HepG2 (cell line): ENCODE measurements at regions not wholly inside any gene's neighbourhood (a gene's known extent, or its start where the extent isn't known, plus 50 kb on each side); places are given as distances from the start of the nearest gene placed in this dataset.

Experiments used
- ATAC-seq: fragments of 200-7000 bp; cut with Tn5 transposase; 3 replicates; pipeline ENCODE4 v1.9.1; 2020; ENCODE audit warnings: mild to moderate bottlenecking, moderate library complexity
- BruUV-seq: library from RNA; stranded (reverse); fragments of 400-500 nt; replicated peaks from 2 replicates; lab custom pipeline; 2021; lab: Mats Ljungman, UMichigan
- CTCF ChIA-PET: fragments of 300-600 bp; formaldehyde crosslinking; extraction: SDS; loops from one replicate; lab custom pipeline; 2021; ENCODE audit warnings: low total read pairs, inconsistent platforms, low intra/inter-chr PET ratio; lab: Yijun Ruan, JAX
- POLR2A ChIA-PET: fragments of 350-600 bp; sonication (Branson Sonifier 250); formaldehyde crosslinking; loops from one replicate; lab custom pipeline; 2020; ENCODE audit warnings: antibody characterized with exemption, inconsistent platforms; lab: Yijun Ruan, JAX
- DNase-seq: peaks from one replicate; pipeline ENCODE4 v3.0.0-alpha.2; 2015; ENCODE audit warnings: low spot score
- FAIRE-seq: peaks from 3 replicates; lab custom pipeline; 2011; peaks lifted over from hg19 to GRCh38; lab: Jason Lieb, UNC
- H2AFZ ChIP-seq: one replicate; pipeline ENCODE4 v1.6.1; 2011; ENCODE audit warnings: low read length, inconsistent platforms
- H3K27ac ChIP-seq: fragments of 300-600 bp; 3 replicates; pipeline ENCODE4 v1.8.0; 2011; ENCODE audit warnings: mixed run types, mild to moderate bottlenecking, mixed read lengths, low read length, inconsistent platforms; ENCODE audit not compliant: insufficient read depth; ENCODE audit errors: extremely low read length
- H3K27me3 ChIP-seq, 2 experiments: fragments of 200-600 bp in 1 of 2; 2 replicates in 1 of 2; 3 replicates in 1 of 2; pipeline versions ENCODE4 v1.6.0 to v1.8.0; 2011; ENCODE audit warnings: low read length in 2 of 2, mild to moderate bottlenecking in 2 of 2, moderate library complexity in 2 of 2, inconsistent platforms in 1 of 2; ENCODE audit not compliant: insufficient read depth in 2 of 2, control insufficient read depth in 1 of 2
- H3K36me3 ChIP-seq, 2 experiments: fragments of 200-600 bp in 1 of 2; replicated peaks in 1 of 2; 2 replicates in 1 of 2; 3 replicates in 1 of 2; pipeline versions ENCODE4 v1.5.1 to v1.8.0; 2011; ENCODE audit warnings: low read length in 2 of 2, inconsistent platforms in 1 of 2; ENCODE audit not compliant: insufficient read depth in 2 of 2, control insufficient read depth in 1 of 2
- H3K4me1 ChIP-seq: 2 replicates; pipeline ENCODE4 v1.5.1; 2012; ENCODE audit warnings: low read length, inconsistent platforms; ENCODE audit not compliant: insufficient read depth
- H3K4me2 ChIP-seq: 2 replicates; pipeline ENCODE4 v1.6.0; 2011; ENCODE audit warnings: low read depth, low read length, inconsistent platforms
- H3K4me3 ChIP-seq, 3 experiments: fragments of 200-600 bp in 1 of 3; sonication (generic), shearing (Covaris generic) in 1 of 3; replicated peaks in 1 of 3; 2 replicates each; pipeline ENCODE4 v1.5.1; 2011 to 2016; ENCODE audit warnings: low read length in 3 of 3, inconsistent platforms in 2 of 3, low read depth in 2 of 3, mild to moderate bottlenecking in 2 of 3, control low read depth in 1 of 3, mixed read lengths in 1 of 3; ENCODE audit not compliant: insufficient read depth in 1 of 3
- H3K79me2 ChIP-seq: one replicate; pipeline ENCODE4 v1.6.1; 2011; ENCODE audit warnings: low read length, inconsistent platforms; ENCODE audit not compliant: insufficient read depth
- H3K9ac ChIP-seq: 2 replicates; pipeline ENCODE4 v1.6.0; 2011; ENCODE audit warnings: mild to moderate bottlenecking, low read depth, low read length, inconsistent platforms; ENCODE audit not compliant: insufficient read depth
- H3K9me3 ChIP-seq: 2 replicates; pipeline ENCODE4 v1.5.1; 2012; ENCODE audit warnings: mild to moderate bottlenecking, low read length
- H4K20me1 ChIP-seq: 2 replicates; pipeline ENCODE4 v1.6.0; 2011; ENCODE audit warnings: inconsistent platforms, mild to moderate bottlenecking, low read length, moderate library complexity; ENCODE audit not compliant: insufficient read depth
- ATRX ChIP-seq: sonication (generic); formaldehyde crosslinking; IDR thresholded peaks from 2 replicates; pipeline ENCODE4 v1.4.0; 2020; ENCODE audit warnings: missing genetic modification reagents, borderline replicate concordance
- BCL6 ChIP-seq: IDR thresholded peaks from 2 replicates; pipeline ENCODE4 v1.6.1; 2016; ENCODE audit warnings: missing genetic modification reagents, missing compliant biosample characterization
- GATA4 ChIP-seq: sonication (generic); IDR thresholded peaks from 2 replicates; pipeline ENCODE4 v1.6.1; 2016; ENCODE audit warnings: antibody characterized with exemption, low read depth, borderline replicate concordance
- HOXA5 ChIP-seq: sonication (generic); formaldehyde crosslinking; IDR thresholded peaks from 2 replicates; pipeline ENCODE4 v1.4.0; 2020; ENCODE audit warnings: missing genetic modification reagents
- MED8 ChIP-seq: sonication (generic); formaldehyde crosslinking; IDR thresholded peaks from 2 replicates; pipeline ENCODE4 v1.8.1; 2023; ENCODE audit warnings: mild to moderate bottlenecking, missing genetic modification reagents; ENCODE audit not compliant: insufficient replicate concordance
- PHF5A ChIP-seq: IDR thresholded peaks from one replicate; pipeline ENCODE4 v1.6.1; 2018; ENCODE audit warnings: low read depth, missing genetic modification reagents; ENCODE audit not compliant: unreplicated experiment
- SKIL ChIP-seq: sonication (generic); formaldehyde crosslinking; IDR thresholded peaks from 2 replicates; pipeline ENCODE4 v1.8.0; 2022; ENCODE audit warnings: missing genetic modification reagents, mild to moderate bottlenecking, moderate library complexity, borderline replicate concordance
- YY1 ChIP-seq: IDR thresholded peaks from 2 replicates; pipeline ENCODE4 v1.6.1; 2011; ENCODE audit warnings: low read length, low read depth, moderate library complexity, mild to moderate bottlenecking; ENCODE audit not compliant: insufficient read depth, insufficient replicate concordance
- ZBTB1 ChIP-seq: sonication (generic); formaldehyde crosslinking; IDR thresholded peaks from 2 replicates; pipeline ENCODE4 v1.4.0; 2020; ENCODE audit warnings: missing genetic modification reagents, borderline replicate concordance
- ZBTB43 ChIP-seq: sonication (generic); formaldehyde crosslinking; conservative IDR thresholded peaks from 2 replicates; pipeline ENCODE4 v1.4.0; 2020; ENCODE audit warnings: missing genetic modification reagents
- ZBTB7A ChIP-seq: sonication (generic); formaldehyde crosslinking; IDR thresholded peaks from 2 replicates; pipeline ENCODE4 v1.8.0; 2022; ENCODE audit warnings: mild to moderate bottlenecking, missing genetic modification reagents
- ZNF143 ChIP-seq: sonication (generic); formaldehyde crosslinking; IDR thresholded peaks from 2 replicates; pipeline ENCODE4 v1.4.0; 2020; ENCODE audit warnings: missing genetic modification reagents
- ZNF484 ChIP-seq: sonication (generic); formaldehyde crosslinking; IDR thresholded peaks from 2 replicates; pipeline ENCODE4 v1.5.1; 2020; ENCODE audit warnings: mild to moderate bottlenecking, low read depth, missing genetic modification reagents, borderline replicate concordance
- ZNF558 ChIP-seq: sonication (generic); formaldehyde crosslinking; IDR thresholded peaks from 2 replicates; pipeline ENCODE4 v1.9.0; 2022; ENCODE audit warnings: mild to moderate bottlenecking, missing genetic modification reagents, borderline replicate concordance
- WGBS: methylation state at CpG from one replicate; pipeline ENCODE4 v1.1.6; 2017; ENCODE audit warnings: low lambda C conversion rate; 5-methylcytosine and 5-hydroxymethylcytosine counted together
- in situ Hi-C: cut with HindIII; loops from 2 replicates; pipeline ENCODE4 v1.10.0; 2017; ENCODE audit warnings: low pct_unique_long_range_greater_than_20kb; ENCODE audit not compliant: extremely low pct_ligation_motif_present
- intact Hi-C: fragments of 100-400 bp; cut with micrococcal nuclease; formaldehyde crosslinking; loops from one replicate; pipeline ENCODE4 v1.10.0; 2022; ENCODE audit not compliant: unreplicated experiment
- TF ChIP-seq, protein P1 (sequence below): sonication (generic); formaldehyde crosslinking; IDR thresholded peaks from 2 replicates; pipeline ENCODE4 v1.5.1; 2020; ENCODE audit warnings: mild to moderate bottlenecking, missing genetic modification reagents
- TF ChIP-seq, protein P2 (sequence below): sonication (generic); formaldehyde crosslinking; IDR thresholded peaks from 2 replicates; pipeline ENCODE4 v1.5.0; 2020; ENCODE audit warnings: missing genetic modification reagents

GRCh38 chr11:31875866-31876560 lies 64.9 kb upstream of the PAX6 start:
- Histone ChIP-seq H3K27me3 (0 out of 5 replicates have a peak, but pooled peaks cover 1 to 27% of the 10 kb centered on the region in 2 experiments), H3K36me3 (no peaks in the 10 kb centered on the region), H2AFZ (no peak overlapping the region), H3K79me2 (no peaks in the 10 kb centered on the region), H3K4me3 (no peak overlapping the region), H3K4me2 (no peak overlapping the region), H3K9ac (no peak overlapping the region), H3K9me3 (no peaks in the 10 kb centered on the region), H4K20me1 (no peaks in the 10 kb centered on the region), H3K4me1 (no peaks in the 10 kb centered on the region), H3K27ac (no peak overlapping the region)
- in situ Hi-C loops: loop anchor here (10.0 kb wide), 2 partner anchors 231 to 631 kb away; no protein-coding TSS in a partner anchor
- FAIRE-seq: no peak
- TF ChIP-seq MED8 (CRISPR knock-in tag) (no peak), ZBTB43 (CRISPR knock-in tag) (no peak), ATRX (CRISPR knock-in tag) (no peak), PHF5A (CRISPR knock-in tag) (no peak), YY1 (no peak), ZNF558 (CRISPR knock-in tag) (no peak), ZBTB7A (no peak), ZNF143 (no peak), HOXA5 (no peak), ZNF484 (CRISPR knock-in tag) (no peak), BCL6 (no peak), SKIL (no peak), GATA4 (no peak), ZBTB1 (no peak)
- TF ChIP-seq, protein P1, sequence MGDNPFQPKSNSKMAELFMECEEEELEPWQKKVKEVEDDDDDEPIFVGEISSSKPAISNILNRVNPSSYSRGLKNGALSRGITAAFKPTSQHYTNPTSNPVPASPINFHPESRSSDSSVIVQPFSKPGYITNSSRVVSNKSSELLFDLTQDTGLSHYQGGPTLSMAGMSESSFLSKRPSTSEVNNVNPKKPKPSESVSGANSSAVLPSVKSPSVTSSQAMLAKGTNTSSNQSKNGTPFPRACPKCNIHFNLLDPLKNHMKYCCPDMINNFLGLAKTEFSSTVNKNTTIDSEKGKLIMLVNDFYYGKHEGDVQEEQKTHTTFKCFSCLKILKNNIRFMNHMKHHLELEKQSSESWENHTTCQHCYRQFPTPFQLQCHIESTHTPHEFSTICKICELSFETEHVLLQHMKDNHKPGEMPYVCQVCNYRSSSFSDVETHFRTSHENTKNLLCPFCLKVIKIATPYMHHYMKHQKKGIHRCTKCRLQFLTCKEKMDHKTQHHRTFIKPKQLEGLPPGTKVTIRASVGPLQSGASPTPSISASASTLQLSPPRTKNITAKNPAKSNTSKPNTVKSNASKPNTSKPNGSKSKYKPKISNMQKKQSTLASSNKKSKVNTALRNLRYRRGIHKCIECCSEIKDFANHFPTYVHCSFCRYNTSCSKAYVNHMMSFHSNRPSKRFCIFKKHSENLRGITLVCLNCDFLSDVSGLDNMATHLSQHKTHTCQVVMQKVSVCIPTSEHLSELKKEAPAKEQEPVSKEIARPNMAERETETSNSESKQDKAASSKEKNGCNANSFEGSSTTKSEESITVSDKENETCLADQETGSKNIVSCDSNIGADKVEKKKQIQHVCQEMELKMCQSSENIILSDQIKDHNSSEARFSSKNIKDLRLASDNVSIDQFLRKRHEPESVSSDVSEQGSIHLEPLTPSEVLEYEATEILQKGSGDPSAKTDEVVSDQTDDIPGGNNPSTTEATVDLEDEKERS (CRISPR knock-in tag): no peak
- TF ChIP-seq, protein P2, sequence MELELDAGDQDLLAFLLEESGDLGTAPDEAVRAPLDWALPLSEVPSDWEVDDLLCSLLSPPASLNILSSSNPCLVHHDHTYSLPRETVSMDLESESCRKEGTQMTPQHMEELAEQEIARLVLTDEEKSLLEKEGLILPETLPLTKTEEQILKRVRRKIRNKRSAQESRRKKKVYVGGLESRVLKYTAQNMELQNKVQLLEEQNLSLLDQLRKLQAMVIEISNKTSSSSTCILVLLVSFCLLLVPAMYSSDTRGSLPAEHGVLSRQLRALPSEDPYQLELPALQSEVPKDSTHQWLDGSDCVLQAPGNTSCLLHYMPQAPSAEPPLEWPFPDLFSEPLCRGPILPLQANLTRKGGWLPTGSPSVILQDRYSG (CRISPR knock-in tag): no peak
- DNase-seq: no peak
- no TSS peak for BruUV-seq
- ChIA-PET CTCF (no interaction called here), POLR2A (no interaction called here)
- intact Hi-C loops: no loop called here
- 18% methylated on average over 12 of the region's 13 CpGs for WGBS
- peak; percentile 31; the same call in 1 of the 3 replicates for ATAC-seq
